MM.1S (cell line): ENCODE measurements at regions not wholly inside any gene's neighbourhood (a gene's known extent, or its start where the extent isn't known, plus 50 kb on each side); places are given as distances from the start of the nearest gene placed in this dataset.

Source experiments
- EZH2 ChIP-seq: fragments of 300-600 bp; sonication (generic); optimal IDR thresholded peaks from 2 replicates; pipeline ENCODE3; 2017; ENCODE audit warnings: low read depth, mild to moderate bottlenecking, antibody characterized with exemption, low read length, mixed read lengths
- TF ChIP-seq, protein P1 (sequence below): fragments of 300-600 bp; sonication (generic); IDR thresholded peaks from 2 replicates; pipeline ENCODE4 v1.5.1; 2016; ENCODE audit warnings: antibody characterized with exemption, low read length, mixed read lengths

DNA sequence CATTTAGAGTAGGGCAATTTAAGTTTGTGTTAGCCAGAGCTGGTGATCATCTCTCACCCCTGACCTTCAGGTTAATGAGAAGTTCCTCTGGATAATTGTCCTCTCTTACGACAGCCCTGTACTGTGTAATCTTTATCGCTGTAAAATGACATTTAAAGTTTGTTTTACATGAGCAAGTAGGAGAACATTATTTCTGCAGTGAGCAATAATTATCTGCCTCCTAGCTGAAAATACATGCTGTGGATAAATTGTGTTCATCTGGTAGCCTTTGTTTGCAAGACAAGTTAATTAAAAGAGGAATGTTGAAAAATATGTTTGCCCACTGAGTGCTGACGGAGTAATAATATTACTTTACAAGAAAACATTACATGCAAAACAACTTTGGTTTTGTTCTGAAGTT, 1083.8 kb upstream of the NUDT12 start:
- TF ChIP-seq, protein P1, sequence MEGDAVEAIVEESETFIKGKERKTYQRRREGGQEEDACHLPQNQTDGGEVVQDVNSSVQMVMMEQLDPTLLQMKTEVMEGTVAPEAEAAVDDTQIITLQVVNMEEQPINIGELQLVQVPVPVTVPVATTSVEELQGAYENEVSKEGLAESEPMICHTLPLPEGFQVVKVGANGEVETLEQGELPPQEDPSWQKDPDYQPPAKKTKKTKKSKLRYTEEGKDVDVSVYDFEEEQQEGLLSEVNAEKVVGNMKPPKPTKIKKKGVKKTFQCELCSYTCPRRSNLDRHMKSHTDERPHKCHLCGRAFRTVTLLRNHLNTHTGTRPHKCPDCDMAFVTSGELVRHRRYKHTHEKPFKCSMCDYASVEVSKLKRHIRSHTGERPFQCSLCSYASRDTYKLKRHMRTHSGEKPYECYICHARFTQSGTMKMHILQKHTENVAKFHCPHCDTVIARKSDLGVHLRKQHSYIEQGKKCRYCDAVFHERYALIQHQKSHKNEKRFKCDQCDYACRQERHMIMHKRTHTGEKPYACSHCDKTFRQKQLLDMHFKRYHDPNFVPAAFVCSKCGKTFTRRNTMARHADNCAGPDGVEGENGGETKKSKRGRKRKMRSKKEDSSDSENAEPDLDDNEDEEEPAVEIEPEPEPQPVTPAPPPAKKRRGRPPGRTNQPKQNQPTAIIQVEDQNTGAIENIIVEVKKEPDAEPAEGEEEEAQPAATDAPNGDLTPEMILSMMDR: no peak
- no peak for TF ChIP-seq EZH2
